ENCODE measurements at regions not wholly inside any gene's neighbourhood (a gene's known extent, or its start where the extent isn't known, plus 50 kb on each side); places are given as distances from the start of the nearest gene placed in this dataset.

DNA sequence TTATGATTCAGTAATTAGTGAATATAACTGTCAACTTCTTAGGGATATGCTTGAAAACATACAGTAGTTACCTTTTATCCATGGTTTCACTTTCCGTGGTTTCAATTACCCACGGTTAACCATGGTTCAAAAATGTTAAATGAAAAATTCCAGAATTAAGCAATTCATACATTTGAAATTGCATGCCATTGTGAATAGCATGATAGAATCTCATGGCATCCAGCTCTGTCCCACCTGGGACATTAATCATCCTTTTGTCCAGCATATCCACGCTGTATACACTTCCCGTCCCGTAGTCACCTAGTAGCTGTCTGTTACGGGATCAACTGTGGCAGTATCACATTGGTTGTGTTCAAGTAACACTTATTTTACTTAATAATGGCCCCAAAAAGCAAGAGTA lies 781.7 kb upstream of the CITED2 start:
- TF ChIP-seq SUZ12 (IDR thresholded peaks at IDR 0.05; ENCODE audit: extremely low read depth, insufficient read depth, insufficient read length) (no peak), YY1 (IDR thresholded peaks at IDR 0.05; ENCODE audit: insufficient read depth, insufficient read length) (no peak)
